ENCODE measurements at regions not wholly inside any gene's neighbourhood (a gene's known extent, or its start where the extent isn't known, plus 50 kb on each side); places are given as distances from the start of the nearest gene placed in this dataset.

DNA sequence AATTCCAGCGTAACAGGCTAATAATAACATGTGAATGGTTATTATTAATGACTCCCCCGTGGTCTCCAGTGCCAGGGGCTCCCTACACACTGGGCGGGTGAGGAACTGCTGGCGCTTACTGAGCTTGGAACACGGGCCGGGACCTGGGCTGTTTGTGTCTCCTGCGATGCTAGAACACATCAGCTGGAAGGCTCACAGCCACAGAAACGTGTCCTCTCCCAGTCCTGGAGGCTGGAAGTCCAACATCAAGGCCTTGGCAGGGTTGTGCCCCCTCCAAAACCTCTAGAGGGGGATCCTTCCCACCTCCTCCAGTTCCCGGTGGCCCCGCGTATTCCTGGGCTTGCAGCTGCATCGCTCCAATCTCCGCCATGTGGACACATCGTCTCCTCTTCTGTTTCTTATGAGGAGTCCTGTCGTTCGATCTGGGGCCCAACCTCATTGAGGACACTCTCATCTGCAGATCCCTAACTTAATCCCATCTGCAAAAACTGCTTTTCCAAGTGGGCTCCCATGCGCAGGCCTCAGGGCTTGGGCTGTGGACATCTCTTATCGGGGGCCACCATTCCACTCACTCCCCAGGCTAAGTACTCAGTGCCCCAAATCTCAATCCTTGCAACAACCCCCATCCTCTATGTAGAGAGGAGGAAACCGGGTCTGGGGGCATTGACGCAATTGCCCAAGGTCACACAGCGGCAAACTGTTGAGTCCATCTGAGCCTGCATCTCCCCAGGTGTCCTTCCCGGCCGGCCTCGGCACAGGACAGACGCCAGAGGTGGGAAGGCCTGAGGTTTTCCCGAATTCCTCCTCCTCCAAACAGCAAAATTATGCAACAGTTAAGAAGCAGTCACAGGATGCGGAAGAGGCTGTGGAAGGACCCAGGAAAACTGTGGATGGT lies 193.9 kb downstream of the IRF8 start:
- no peak for DNase-seq (ENCODE audit: low spot score)

DNA sequence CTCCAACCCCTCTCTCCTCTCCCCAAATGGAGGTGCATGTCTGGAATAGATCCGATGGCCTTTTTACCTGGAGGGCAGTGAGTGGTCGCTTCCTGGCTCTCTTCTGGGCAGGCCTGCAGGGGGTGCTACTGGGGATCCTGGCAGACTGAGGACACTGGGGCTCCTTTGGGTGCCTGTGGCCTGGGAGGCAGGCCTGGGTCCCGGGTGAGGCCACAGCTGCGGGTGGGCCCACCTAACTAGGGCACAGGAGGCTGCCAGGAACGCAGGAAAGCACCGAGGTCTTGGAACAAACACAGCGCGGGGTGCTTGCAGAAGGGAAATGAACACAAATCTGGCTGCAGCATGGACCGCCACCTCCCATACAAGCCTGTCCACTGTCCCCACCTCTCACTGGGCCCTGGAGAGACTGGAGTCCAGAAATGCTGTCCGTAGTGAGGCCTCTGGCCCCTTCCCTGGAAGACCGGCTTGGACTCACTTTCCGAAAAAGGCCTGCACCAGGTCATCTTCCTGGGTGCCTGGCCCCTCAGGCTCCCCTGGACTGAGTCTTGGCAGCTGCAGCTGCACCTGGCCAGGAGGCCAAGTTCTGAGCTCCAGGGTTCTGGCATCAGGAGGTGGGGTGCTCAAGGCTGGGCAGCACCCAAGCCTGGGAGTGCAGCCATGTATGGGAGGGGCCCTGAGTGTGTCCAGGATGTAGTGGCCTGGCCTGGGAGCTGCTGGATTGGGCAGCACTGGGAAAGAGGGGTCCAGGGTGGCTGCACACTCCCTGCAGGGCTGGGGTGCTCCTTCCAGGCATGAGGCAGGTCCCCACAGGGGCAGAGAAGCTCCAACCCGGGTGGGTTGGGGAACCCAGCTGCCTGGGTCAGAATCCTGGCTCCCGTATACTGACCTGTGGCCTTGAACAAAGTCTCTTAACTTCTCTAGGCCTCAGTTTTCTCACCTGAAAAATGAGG lies 195.1 kb downstream of the IRF8 start:
- no peak for DNase-seq (ENCODE audit: low spot score)

DNA sequence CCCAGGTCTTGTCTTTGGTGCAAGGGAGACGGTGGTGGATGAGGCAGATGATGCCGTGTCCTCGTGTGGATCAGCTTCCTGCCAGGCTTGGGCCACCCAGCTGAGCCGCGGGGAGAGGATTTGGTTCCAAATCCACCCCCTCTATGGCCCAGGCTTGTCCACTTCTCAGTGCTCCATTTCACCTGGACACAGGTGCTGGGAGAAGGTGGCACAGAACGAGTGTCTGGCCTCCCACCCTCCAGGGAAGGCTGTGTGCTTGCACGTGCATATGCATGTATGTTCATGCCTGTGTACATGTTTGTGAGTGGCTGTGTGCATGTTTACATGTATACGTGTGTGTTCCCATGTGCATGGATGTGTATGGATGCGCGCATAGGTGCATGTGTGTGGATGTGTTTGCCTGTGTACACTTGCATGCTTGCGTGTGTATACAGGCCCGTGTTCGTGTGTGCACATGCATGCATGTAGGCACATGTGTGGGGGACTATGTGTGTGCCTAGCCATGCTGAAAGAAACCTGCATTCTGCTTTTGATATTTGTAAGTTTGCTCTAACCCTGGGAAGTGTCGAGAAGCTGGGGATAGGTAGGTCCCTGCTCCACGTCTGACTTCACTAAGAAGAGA lies 196.3 kb downstream of the IRF8 start:
- DNase-seq (ENCODE audit: low spot score), result no peak

DNA sequence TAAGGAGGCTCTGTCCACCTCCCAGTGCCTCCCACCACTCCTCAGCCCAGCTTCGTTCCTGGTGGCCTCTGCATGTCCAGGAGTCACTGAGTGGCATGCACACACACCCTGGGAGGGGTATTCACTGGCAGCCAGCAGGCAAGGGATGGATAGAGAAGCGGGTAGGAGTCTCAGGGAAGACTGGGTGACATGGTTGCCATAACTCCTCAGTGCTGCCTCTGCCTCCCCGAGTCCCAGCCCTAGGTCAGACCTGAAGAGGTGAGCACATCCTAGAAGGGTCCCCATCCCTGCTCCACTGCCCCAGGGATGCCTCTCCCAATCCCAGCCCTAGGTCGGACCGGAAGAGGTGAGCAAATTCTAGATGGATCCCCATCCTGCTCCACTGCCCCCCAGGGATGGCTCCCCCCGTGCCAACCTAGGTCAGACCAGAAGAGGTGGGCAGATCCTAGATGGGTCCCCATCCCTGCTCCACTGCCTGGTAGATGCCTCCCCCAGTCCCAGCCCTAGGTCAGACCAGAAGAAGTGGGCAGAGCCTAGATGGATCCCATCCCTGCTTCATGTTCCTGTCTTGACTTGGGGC lies 197.0 kb downstream of the IRF8 start:
- no peak for DNase-seq (ENCODE audit: low spot score)

- DNase-seq (ENCODE audit: low spot score), result no peak
These were observed 197.9 kb downstream of the IRF8 start for GRCh38 chr16:86096850-86097249.

DNA sequence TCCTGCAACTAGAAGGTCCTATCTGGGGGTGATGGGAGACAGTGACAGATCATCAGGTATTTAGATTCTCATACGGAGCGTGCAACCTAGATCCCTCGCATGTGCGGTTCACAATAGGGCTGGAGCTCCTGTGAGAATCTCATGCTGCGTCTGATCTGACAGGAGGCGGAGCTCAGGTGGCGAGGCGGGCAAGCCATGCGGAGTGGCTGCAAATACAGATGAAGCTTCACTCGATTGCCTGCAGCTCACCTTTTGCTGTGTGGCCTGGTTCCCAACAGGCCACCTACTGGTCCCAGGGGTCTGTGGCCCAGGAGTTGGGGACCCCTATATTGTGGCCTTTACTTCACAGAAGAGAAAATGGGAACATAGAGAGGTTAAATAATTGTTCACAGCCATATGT lies 200.4 kb downstream of the IRF8 start:
- no peak for DNase-seq (ENCODE audit: low spot score)

GRCh38 chr16:86100205-86101136 lies 201.5 kb downstream of the IRF8 start:
- no peak for DNase-seq (ENCODE audit: low spot score)

- DNase-seq (ENCODE audit: low spot score), result no peak
These were observed 202.4 kb downstream of the IRF8 start for GRCh38 chr16:86101137-86101896.

GRCh38 chr16:86101897-86102157 lies 202.9 kb downstream of the IRF8 start:
- DNase-seq (ENCODE audit: low spot score), result no peak

DNA sequence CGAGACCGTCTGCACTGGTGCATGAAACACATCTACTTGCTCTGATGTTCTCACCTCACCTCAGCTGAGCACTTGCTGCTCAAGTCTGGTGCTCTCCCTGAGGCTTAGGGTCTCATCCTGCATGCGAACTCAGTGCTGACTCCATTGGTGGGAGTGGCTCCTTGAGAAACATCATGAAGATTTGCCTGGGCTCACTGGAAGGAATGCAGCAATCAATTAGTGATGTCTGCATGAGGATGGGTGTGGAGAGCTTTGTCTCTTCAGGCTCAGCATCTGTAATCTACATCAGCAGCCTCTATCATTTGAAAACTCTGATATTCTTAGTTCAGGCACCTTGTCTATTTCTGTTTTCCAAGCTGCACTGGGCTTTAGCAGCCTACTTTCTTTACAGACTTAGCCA lies 204.4 kb downstream of the IRF8 start:
- DNase-seq (ENCODE audit: low spot score), result no peak

GRCh38 chr16:86104537-86105048 lies 205.6 kb downstream of the IRF8 start:
- DNase-seq (ENCODE audit: low spot score), result no peak

DNA sequence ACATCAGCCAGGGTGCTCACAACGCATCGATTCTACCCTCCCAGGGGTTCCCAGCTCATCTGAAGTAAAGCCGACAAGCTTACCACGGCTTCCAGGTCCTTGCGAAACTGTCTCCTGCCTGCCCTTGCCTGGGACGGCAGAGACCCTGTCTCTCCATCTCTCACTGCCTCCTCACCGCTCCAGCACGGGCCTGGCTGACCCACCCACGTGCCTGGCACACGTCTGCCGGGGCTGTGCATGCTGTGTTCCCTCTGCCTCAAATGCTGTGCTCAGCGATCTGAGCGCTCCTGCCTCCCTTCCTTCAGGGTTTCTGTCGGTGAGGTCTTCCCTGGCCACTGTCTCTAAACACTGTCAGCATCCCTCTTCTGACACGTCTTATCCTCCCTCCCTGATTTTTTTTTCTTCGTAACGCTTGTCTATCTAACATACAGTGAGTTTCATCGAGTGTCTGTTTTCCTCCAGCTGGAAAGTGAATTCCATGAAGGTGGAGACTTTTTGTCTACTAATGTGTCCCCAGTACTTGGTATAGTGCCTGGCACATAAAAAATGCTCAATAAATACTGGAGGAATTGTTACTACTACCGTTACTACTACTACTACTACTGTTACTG lies 208.4 kb downstream of the IRF8 start:
- no peak for DNase-seq (ENCODE audit: low spot score)

- no peak for DNase-seq (ENCODE audit: low spot score)
These were observed 209.1 kb downstream of the IRF8 start for GRCh38 chr16:86108062-86108461.

- DNase-seq (ENCODE audit: low spot score), result no peak
These were observed 211.2 kb downstream of the IRF8 start for GRCh38 chr16:86110134-86110533.

DNA sequence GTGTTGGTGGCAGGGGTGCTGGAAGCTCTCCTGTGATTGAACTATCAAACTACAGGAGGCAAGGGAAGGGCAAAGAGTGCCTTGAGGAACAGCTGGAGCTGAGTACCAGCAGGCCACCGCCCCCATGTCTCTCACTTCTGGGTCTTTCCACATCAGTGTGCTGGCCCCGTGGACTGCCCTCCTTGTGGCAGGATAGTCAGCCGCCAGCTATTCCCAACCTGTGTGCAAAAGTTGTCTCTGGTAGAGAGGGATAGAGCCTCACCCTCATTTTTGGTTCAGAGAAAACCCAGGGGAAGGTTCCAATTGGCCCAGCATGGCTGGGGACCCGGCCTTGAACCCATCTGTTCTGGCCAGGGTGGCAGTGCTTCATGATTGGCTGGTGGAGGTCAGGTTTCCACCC lies 211.8 kb downstream of the IRF8 start:
- DNase-seq (ENCODE audit: low spot score), result no peak

DNA sequence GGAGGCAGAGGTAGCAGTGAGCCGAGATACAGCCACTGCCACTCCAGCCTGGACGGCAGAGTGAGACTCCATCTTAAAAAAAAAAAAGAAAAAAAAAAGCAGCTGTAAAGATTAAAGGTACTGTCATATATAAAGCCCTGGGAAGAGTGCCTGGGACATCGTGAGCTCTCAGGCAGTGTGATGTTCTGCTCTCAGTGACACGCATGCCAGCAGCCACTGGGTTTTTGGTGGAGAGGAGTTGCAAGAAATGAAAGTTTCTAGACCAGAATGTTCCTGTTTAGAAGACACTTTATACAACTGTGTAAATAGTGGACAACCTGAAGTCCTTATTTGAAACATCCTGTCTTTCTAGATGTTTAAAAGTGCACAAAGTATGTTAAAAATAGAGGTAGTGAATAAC lies 213.2 kb downstream of the IRF8 start:
- no peak for DNase-seq (ENCODE audit: low spot score)

DNA sequence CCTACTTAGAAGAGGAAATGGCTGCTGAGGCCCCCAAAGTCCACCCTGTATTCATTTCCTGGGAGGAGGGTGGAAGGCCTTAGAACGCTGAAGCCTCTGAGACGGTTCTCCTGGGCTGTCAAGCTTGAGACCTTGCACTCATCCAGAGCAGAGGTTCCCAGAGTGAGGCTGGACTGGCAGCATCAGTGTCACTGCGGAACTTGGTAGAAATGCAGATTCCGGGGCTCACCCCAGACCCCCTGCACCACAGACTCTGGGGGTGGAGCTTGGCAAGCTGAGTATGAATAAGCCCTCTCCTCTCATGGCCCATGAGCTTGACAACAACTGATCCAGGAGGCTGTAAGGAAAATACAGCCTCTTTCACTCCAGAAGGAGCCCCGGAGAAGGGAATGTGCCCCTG lies 218.3 kb downstream of the IRF8 start:
- no peak for DNase-seq (ENCODE audit: low spot score)

DNA sequence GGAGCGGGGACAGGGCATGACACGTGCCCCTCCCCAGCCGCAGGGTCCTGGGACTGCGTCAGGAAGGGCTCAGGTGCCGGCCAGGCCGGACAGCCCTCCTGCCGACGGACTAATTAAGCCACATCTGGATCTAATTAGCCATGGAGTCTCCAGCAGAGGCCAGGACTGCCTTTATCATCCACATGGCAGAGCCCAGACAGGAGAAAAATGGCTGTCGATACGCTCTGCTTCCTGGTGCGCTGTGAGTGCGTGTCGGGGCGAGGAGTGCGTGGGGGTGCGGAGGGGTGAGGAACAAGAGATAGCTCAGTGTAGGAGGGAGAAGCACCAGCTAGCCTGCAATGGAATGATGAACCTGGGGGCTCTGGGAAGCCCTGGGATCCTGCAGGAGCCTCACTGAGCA lies 218.8 kb downstream of the IRF8 start:
- DNase-seq (ENCODE audit: low spot score), result no peak

DNA sequence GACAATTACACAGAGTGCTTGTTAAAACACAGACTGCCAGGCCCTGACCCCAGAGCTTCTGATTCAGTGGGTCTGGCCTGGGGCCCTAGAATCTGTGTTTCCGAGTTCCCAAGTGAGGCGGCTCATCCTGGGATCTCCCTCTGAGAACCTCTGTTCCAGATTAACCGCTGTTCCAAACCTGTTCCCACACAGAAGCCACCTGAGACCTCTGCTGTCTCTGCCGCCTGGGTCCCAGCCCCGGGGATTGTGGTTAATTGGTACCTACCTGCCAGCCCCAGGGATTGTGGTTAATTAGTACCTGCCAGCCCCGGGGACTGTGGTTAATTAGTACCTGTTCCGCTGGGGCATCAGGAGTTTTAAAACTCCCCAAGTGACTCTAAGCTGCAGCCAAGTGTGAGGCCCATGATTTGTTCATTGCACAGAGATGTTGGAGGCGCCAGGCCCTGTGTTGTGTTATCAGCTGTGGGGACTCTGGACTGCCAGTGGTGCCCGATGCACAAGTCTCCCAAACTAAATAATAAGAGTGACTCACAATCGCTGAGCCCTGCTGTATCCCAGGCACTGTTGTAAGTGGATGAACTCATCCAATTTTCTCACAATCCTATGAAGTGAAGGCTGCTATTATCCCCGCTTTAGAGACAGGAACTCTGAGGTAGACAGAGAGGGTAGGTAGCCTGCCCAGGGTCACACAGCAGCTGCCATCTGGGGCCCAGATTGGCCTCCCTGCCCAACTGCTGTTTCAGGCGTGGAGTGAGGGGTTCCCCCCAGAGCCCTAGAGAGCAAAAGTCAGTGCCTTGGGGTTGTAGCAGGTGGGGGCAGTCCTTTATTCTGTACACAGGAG lies 219.7 kb downstream of the IRF8 start:
- no peak for DNase-seq (ENCODE audit: low spot score)

All from pons (tissue), 1 donor.